A549 (cell line): ENCODE measurements at regions not wholly inside any gene's neighbourhood (a gene's known extent, or its start where the extent isn't known, plus 50 kb on each side); places are given as distances from the start of the nearest gene placed in this dataset.

ENCODE experiments used
- ATAC-seq, 2 experiments: fragments of 200-7000 bp in 1 of 2; fragments of >200 bp in 1 of 2; cut with Nextera tagmentation in 1 of 2; cut with Tn5 transposase in 1 of 2; 3 replicates each; pipeline versions ENCODE4 v1.8.0 to v1.9.1; 2018 to 2020; ENCODE audit warnings: mild to moderate bottlenecking in 1 of 2, moderate library complexity in 1 of 2
- CTCF ChIA-PET: fragments of 300-600 bp; sonication (Branson Sonifier 250); formaldehyde crosslinking; extraction: SDS; loops from one replicate; lab custom pipeline; 2021; ENCODE audit warnings: antibody characterized with exemption, inconsistent platforms; lab: Yijun Ruan, JAX
- POLR2A ChIA-PET: fragments of 350-600 bp; formaldehyde crosslinking; extraction: SDS; loops from one replicate; lab custom pipeline; 2021; ENCODE audit warnings: antibody characterized with exemption, inconsistent platforms; lab: Yijun Ruan, JAX
- DNase-seq, 2 experiments: peaks; one replicate each; pipeline versions ENCODE4 v3.0.0 to v3.0.0-alpha.2; 2011 to 2016; ENCODE audit warnings: low read depth in 1 of 2, low spot score in 1 of 2
- FAIRE-seq: peaks from 2 replicates; lab custom pipeline; 2011; peaks lifted over from hg19 to GRCh38; lab: Jason Lieb, UNC
- H3K27ac ChIP-seq, 2 experiments: fragments of >200 bp; sonication (Bioruptor Twin); formaldehyde crosslinking; 3 replicates each; pipeline ENCODE4 v1.5.1; 2016 to 2017
- H3K4me1 ChIP-seq: fragments of >200 bp; sonication (Bioruptor Twin); formaldehyde crosslinking; 3 replicates; pipeline ENCODE4 v1.6.1; 2016
- H3K4me2 ChIP-seq: fragments of >200 bp; sonication (Bioruptor Twin); formaldehyde crosslinking; 3 replicates; pipeline ENCODE4 v1.6.1; 2016
- H3K4me3 ChIP-seq: fragments of >200 bp; sonication (Bioruptor Twin); formaldehyde crosslinking; 3 replicates; pipeline ENCODE4 v1.5.1; 2016
- H3K9me3 ChIP-seq: fragments of >200 bp; sonication (Bioruptor Twin); formaldehyde crosslinking; 3 replicates; pipeline ENCODE4 v1.6.1; 2016
- CBX8 ChIP-seq: fragments of 200-600 bp; sonication (generic); IDR thresholded peaks from 2 replicates; pipeline ENCODE4 v1.6.1; 2016
- CHD4 ChIP-seq: fragments of 200-600 bp; sonication (generic); IDR thresholded peaks from 2 replicates; pipeline ENCODE4 v1.6.1; 2016; ENCODE audit warnings: antibody characterized with exemption, mild to moderate bottlenecking, borderline replicate concordance
- ESRRA ChIP-seq: fragments of 150-350 bp; IDR thresholded peaks from 2 replicates; pipeline ENCODE4 v1.6.1; 2014; ENCODE audit warnings: mild to moderate bottlenecking, low read length, borderline replicate concordance
- GATA3 ChIP-seq: IDR thresholded peaks from 2 replicates; pipeline ENCODE4 v1.6.1; 2012; ENCODE audit warnings: borderline replicate concordance
- HDAC2 ChIP-seq: fragments of 200-600 bp; sonication (generic); IDR thresholded peaks from 2 replicates; pipeline ENCODE4 v1.6.1; 2016
- HEYL ChIP-seq: fragments of 250-450 bp; sonication (Bioruptor Pico); IDR thresholded peaks from 2 replicates; pipeline ENCODE4 v1.8.0; 2021; ENCODE audit warnings: mild to moderate bottlenecking, moderate library complexity
- KDM5A ChIP-seq: fragments of 200-600 bp; sonication (generic); IDR thresholded peaks from 2 replicates; pipeline ENCODE4 v1.6.1; 2016; ENCODE audit warnings: antibody characterized with exemption, mild to moderate bottlenecking
- MAFK ChIP-seq: fragments of 450-650 bp; IDR thresholded peaks from 2 replicates; pipeline ENCODE4 v1.6.1; 2014; ENCODE audit not compliant: partially characterized antibody
- NFE2L2 ChIP-seq: fragments of 150-350 bp; conservative IDR thresholded peaks from 2 replicates; pipeline ENCODE4 v1.6.1; 2014; ENCODE audit warnings: low read length
- PHF8 ChIP-seq: fragments of 200-600 bp; sonication (generic); IDR thresholded peaks from 2 replicates; pipeline ENCODE4 v1.6.1; 2016; ENCODE audit warnings: low read depth, mild to moderate bottlenecking, antibody characterized with exemption, moderate library complexity, borderline replicate concordance
- RCOR1 ChIP-seq: fragments of 150-350 bp; IDR thresholded peaks from 2 replicates; pipeline ENCODE4 v1.6.1; 2014; ENCODE audit warnings: antibody characterized with exemption, low read length, low read depth
- RFX5 ChIP-seq: fragments of 450-650 bp; IDR thresholded peaks from 2 replicates; pipeline ENCODE4 v1.7.1; 2014; ENCODE audit warnings: antibody characterized with exemption, mild to moderate bottlenecking, moderate library complexity
- SMC3 ChIP-seq: fragments of >200 bp; sonication (Bioruptor Twin); formaldehyde crosslinking; IDR thresholded peaks from 3 replicates; pipeline ENCODE4 v1.6.1; 2018; ENCODE audit warnings: inconsistent platforms
- USF2 ChIP-seq: fragments of 450-650 bp; IDR thresholded peaks from 2 replicates; pipeline ENCODE4 v1.6.1; 2014; ENCODE audit warnings: antibody characterized with exemption
- ZC3H11A ChIP-seq: fragments of 450-650 bp; IDR thresholded peaks from 2 replicates; pipeline ENCODE4 v1.6.1; 2014; ENCODE audit warnings: antibody characterized with exemption, mild to moderate bottlenecking
- ZFP36 ChIP-seq: fragments of 450-650 bp; IDR thresholded peaks from 2 replicates; pipeline ENCODE4 v1.6.1; 2014; ENCODE audit warnings: borderline replicate concordance; ENCODE audit not compliant: partially characterized antibody
- ZNF302 ChIP-seq: fragments of 250-450 bp; sonication (Bioruptor Pico); IDR thresholded peaks from 2 replicates; pipeline ENCODE4 v1.9.0; 2021; ENCODE audit warnings: inconsistent platforms, mild to moderate bottlenecking, moderate library complexity
- ZSCAN20 ChIP-seq: fragments of 250-450 bp; sonication (Bioruptor Pico); IDR thresholded peaks from 2 replicates; pipeline ENCODE4 v1.8.0; 2022; ENCODE audit warnings: mild to moderate bottlenecking, moderate library complexity
- WGBS: methylation state at CpG from one replicate; pipeline ENCODE4 v1.1.6; 2017; ENCODE audit errors: missing lambda C conversion rate; 5-methylcytosine and 5-hydroxymethylcytosine counted together
- TF ChIP-seq, protein P1 (sequence below): IDR thresholded peaks from 2 replicates; pipeline ENCODE4 v1.6.1; 2012; ENCODE audit warnings: low read depth, borderline replicate concordance

DNA sequence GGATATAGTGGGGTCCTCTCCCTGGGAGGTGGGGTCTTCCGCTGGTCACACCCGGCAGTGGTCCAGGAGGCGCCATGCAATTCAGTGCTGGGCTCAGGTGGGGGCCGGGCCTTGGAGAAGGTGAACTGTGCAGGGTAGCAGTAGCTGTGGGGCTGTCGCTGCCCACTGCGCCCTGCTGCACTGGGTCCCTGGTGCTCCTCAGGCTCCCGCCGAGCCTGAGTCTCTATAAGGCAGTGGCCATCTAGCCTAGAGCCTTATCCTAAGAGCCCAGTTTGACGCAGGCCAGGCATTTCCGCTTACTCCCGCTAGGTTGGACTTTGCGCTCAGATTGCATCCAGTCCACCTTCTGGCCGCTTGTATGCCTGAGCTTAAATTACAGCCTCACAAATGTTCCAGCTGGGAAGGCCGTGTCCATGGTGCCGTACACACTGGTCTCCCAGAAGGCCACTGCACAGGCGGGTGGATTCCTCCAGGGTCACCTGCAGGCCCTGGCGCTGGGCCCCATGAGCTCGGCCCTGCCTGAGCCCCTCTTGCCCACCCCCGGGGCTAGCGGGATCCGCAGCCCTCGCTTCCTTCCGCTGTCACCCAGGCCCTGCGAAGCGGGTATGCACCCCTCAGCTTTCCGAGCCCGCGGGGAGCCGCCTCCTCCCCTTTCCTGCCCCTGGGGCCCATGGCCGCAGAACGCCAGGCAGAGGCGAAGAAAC lies 1762.2 kb downstream of the TP53TG3F start:
- Histone ChIP-seq H3K4me3 (no peak overlapping the region), H3K27ac (no peak overlapping the region), H3K4me2 (no peak overlapping the region), H3K9me3 (no peaks in the 10 kb centered on the region), H3K4me1 (no peaks in the 10 kb centered on the region)
- WGBS, result 47% methylated on average over 14 of the region's 32 CpGs
- FAIRE-seq, result no peak
- no peak for DNase-seq
- CTCF ChIA-PET, result no interaction called here
- ATAC-seq, result no peak
- POLR2A ChIA-PET, result no interaction called here
- no peak for TF ChIP-seq CHD4
- no peak for TF ChIP-seq USF2
- no peak for TF ChIP-seq GATA3
- TF ChIP-seq HEYL (CRISPR knock-in tag), result no peak

- Histone ChIP-seq H3K9me3 (no peaks in the 10 kb centered on the region; the same call in 1 of the 3 replicates), H3K4me2 (no peak overlapping the region), H3K4me1 (no peaks in the 10 kb centered on the region), H3K4me3 (no peak overlapping the region), H3K27ac (no peak overlapping the region)
- DNase-seq (no peak), FAIRE-seq (no peak), ATAC-seq (no peak)
- TF ChIP-seq RFX5, result no peak
- no peak for TF ChIP-seq HDAC2
- no peak for TF ChIP-seq ZSCAN20 (CRISPR knock-in tag)
- TF ChIP-seq KDM5A, result no peak
- WGBS, result 0% methylated on average over 2 of the region's 2 CpGs
- ChIA-PET POLR2A (no interaction called here), CTCF (no interaction called here)
These were observed 1775.3 kb downstream of the TP53TG3F start for GRCh38 chr16:35234679-35235078.

DNA sequence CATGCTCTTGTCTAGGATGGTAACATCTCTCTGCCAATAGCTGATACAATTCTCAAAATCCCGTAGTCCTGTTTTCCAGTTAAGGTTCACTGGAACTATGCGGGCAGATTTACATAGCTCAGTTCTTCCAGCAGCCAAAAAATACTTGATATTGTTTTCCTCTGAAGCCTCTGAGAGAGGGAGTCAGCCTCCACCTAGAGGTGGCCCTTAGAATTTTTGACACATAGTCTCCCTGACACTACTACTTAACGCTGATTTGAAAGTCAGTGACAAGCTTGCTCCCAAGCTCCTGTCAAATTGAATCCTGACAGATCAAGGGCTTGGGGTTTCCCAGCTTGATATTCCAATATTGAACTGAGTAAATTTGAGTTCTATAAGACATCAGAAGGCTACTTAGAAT lies 1780.1 kb downstream of the TP53TG3F start:
- 20% methylated on average over 3 of the region's 3 CpGs for WGBS
- ATAC-seq, result no peak
- no peak overlapping the region for H3K4me3 ChIP-seq
- DNase-seq, result no peak
- H3K9me3 ChIP-seq, result no peaks in the 10 kb centered on the region; the same call in 1 of the 3 replicates
- FAIRE-seq, result no peak
- ChIA-PET CTCF (interaction anchor here (1.1 kb wide), 1 partner anchor 17 kb away, joined by 3 read pairs; no protein-coding TSS in a partner anchor), POLR2A (no interaction called here)
- no peak overlapping the region for H3K27ac ChIP-seq
- no peak for TF ChIP-seq RFX5
- TF ChIP-seq ZFP36, result no peak
- TF ChIP-seq USF2, result no peak
- TF ChIP-seq, protein P1, sequence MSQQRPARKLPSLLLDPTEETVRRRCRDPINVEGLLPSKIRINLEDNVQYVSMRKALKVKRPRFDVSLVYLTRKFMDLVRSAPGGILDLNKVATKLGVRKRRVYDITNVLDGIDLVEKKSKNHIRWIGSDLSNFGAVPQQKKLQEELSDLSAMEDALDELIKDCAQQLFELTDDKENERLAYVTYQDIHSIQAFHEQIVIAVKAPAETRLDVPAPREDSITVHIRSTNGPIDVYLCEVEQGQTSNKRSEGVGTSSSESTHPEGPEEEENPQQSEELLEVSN, result no peak
- no peak for TF ChIP-seq MAFK
- H3K4me1 ChIP-seq, result no peaks in the 10 kb centered on the region
- no peak overlapping the region for H3K4me2 ChIP-seq

DNA sequence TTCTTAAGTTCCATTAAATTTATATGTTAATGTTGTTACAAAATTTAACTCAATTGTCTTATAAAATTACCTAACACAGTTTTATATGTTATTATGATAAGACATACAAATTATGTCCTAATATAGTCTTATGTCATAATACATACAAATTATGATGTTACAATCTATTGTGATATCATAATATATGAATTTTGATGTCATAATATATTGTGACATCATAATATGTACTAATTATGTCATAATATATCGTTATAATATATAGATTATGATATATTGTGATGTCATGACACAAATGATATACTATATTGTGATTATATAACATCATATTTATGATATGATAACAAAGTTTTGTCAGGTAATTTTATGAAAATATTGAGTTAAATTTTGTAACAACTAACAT lies 1789.6 kb downstream of the TP53TG3F start:
- ChIA-PET CTCF (no interaction called here), POLR2A (no interaction called here)
- no peak for TF ChIP-seq NFE2L2
- TF ChIP-seq ZNF302 (CRISPR knock-in tag), result no peak
- no peak for TF ChIP-seq ZFP36
- no peak for TF ChIP-seq USF2
- no peak for TF ChIP-seq ESRRA
- no peak for TF ChIP-seq PHF8
- TF ChIP-seq CBX8, result no peak
- no peak for TF ChIP-seq HEYL (CRISPR knock-in tag)
- TF ChIP-seq SMC3, result no peak
- TF ChIP-seq ZC3H11A, result no peak
- TF ChIP-seq RCOR1, result no peak
- Histone ChIP-seq H3K9me3 (no peaks in the 10 kb centered on the region; the same call in 1 of the 3 replicates), H3K4me1 (no peaks in the 10 kb centered on the region), H3K4me2 (no peak overlapping the region), H3K27ac (no peak overlapping the region), H3K4me3 (no peak overlapping the region)
- DNase-seq (no peak), FAIRE-seq (no peak), ATAC-seq (no peak)
- WGBS, result 0% methylated on average over 1 of the region's 1 CpG
